GM12878 (cell line): ENCODE measurements at regions not wholly inside any gene's neighbourhood (a gene's known extent, or its start where the extent isn't known, plus 50 kb on each side); places are given as distances from the start of the nearest gene placed in this dataset.

Experiments
- ATAC-seq: fragments of 200-7000 bp; cut with Tn5 transposase; 3 replicates; pipeline ENCODE4 v1.9.1; 2020; ENCODE audit warnings: mild to moderate bottlenecking, moderate library complexity
- BruUV-seq: library from RNA; stranded (reverse); fragments of 400-500 nt; replicated peaks from 2 replicates; lab custom pipeline; 2021; lab: Mats Ljungman, UMichigan
- CTCF ChIA-PET: fragments of 300-600 bp; sonication (Branson Sonifier 250); formaldehyde crosslinking; extraction: SDS; loops from one replicate; lab custom pipeline; 2021; ENCODE audit warnings: inconsistent platforms; lab: Yijun Ruan, JAX
- POLR2A ChIA-PET: fragments of 350-600 bp; formaldehyde crosslinking; extraction: SDS; loops from one replicate; lab custom pipeline; 2021; ENCODE audit warnings: inconsistent platforms; lab: Charles Lee
- RAD21 ChIA-PET: fragments of 300-600 bp; sonication (Branson Sonifier 250); formaldehyde crosslinking; loops from one replicate; lab custom pipeline; 2023; ENCODE audit warnings: antibody characterized with exemption; ENCODE audit not compliant: unreplicated experiment; lab: Charles Lee
- SMC1A ChIA-PET: fragments of 300-600 bp; sonication (Branson Sonifier 250); formaldehyde crosslinking; loops from one replicate; lab custom pipeline; 2023; ENCODE audit not compliant: unreplicated experiment, uncharacterized antibody; lab: Charles Lee
- DNase-seq: peaks from one replicate; pipeline ENCODE4 v3.0.0-alpha.2; 2011; ENCODE audit warnings: low read depth, low spot score
- FAIRE-seq: peaks from 3 replicates; lab custom pipeline; 2011; peaks lifted over from hg19 to GRCh38; lab: Jason Lieb, UNC
- H2AFZ ChIP-seq: 2 replicates; pipeline ENCODE4 v1.6.0; 2011; ENCODE audit warnings: low read depth, low read length, control low read depth; ENCODE audit not compliant: control insufficient read depth
- H3K27ac ChIP-seq: 2 replicates; pipeline ENCODE4 v1.5.1; 2011; ENCODE audit warnings: control low read depth; ENCODE audit not compliant: control insufficient read depth, insufficient read depth
- H3K27me3 ChIP-seq, 2 experiments: replicated peaks in 1 of 2; 2 replicates each; pipeline versions ENCODE4 v1.6.0 to v1.6.1; 2011; ENCODE audit warnings: low read length in 1 of 2; ENCODE audit not compliant: control insufficient read depth in 2 of 2, insufficient read depth in 2 of 2
- H3K36me3 ChIP-seq, 2 experiments: 2 replicates each; pipeline ENCODE4 v1.5.1; 2011; ENCODE audit warnings: low read length in 1 of 2; ENCODE audit not compliant: control insufficient read depth in 2 of 2, insufficient read depth in 2 of 2
- H3K4me1 ChIP-seq: 2 replicates; pipeline ENCODE4 v1.6.1; 2011; ENCODE audit warnings: mild to moderate bottlenecking, low read length, moderate library complexity, mixed read lengths; ENCODE audit not compliant: control insufficient read depth, insufficient read depth
- H3K4me2 ChIP-seq: 2 replicates; pipeline ENCODE4 v1.6.0; 2011; ENCODE audit warnings: control low read depth; ENCODE audit not compliant: control insufficient read depth, insufficient read depth
- H3K4me3 ChIP-seq: fragments of 200-600 bp; sonication (generic); 2 replicates; pipeline ENCODE4 v1.5.1; 2016
- H3K79me2 ChIP-seq: 2 replicates; pipeline ENCODE4 v1.6.0; 2011; ENCODE audit warnings: low read length; ENCODE audit not compliant: control insufficient read depth, insufficient read depth
- H3K9ac ChIP-seq: 2 replicates; pipeline ENCODE4 v1.8.0; 2011; ENCODE audit warnings: low read length, control low read depth, mixed read lengths; ENCODE audit not compliant: control insufficient read depth, insufficient read depth
- H3K9me3 ChIP-seq: replicated peaks from 3 replicates; pipeline ENCODE4 v1.5.1; 2011; ENCODE audit warnings: mild to moderate bottlenecking, low read length; ENCODE audit not compliant: control insufficient read depth, insufficient read depth
- H4K20me1 ChIP-seq: 2 replicates; pipeline ENCODE4 v1.6.0; 2011; ENCODE audit not compliant: control insufficient read depth, insufficient read depth
- CUX1 ChIP-seq: IDR thresholded peaks from 2 replicates; pipeline ENCODE4 v1.6.1; 2012; ENCODE audit warnings: improper control_type of control experiment, low read depth, low read length; ENCODE audit not compliant: insufficient replicate concordance
- IRF3 ChIP-seq: fragments of 450-650 bp; IDR thresholded peaks from 2 replicates; pipeline ENCODE4 v1.6.1; 2014; ENCODE audit warnings: mild to moderate bottlenecking
- JUNB ChIP-seq: IDR thresholded peaks from 2 replicates; pipeline ENCODE4 v1.6.1; 2016; ENCODE audit warnings: antibody characterized with exemption, mild to moderate bottlenecking
- JUND ChIP-seq: IDR thresholded peaks from 2 replicates; pipeline ENCODE4 v1.6.1; 2012; ENCODE audit warnings: low read depth, mild to moderate bottlenecking, low read length, improper control_type of control experiment, moderate library complexity
- NFIC ChIP-seq: IDR thresholded peaks from 2 replicates; pipeline ENCODE4 v1.6.1; 2012; ENCODE audit warnings: low read depth, mild to moderate bottlenecking, inconsistent platforms, low read length, moderate library complexity
- NRF1 ChIP-seq: conservative IDR thresholded peaks from 2 replicates; pipeline ENCODE4 v1.6.1; 2011; ENCODE audit warnings: mild to moderate bottlenecking, low read depth, low read length, improper control_type of control experiment
- SIN3A ChIP-seq: IDR thresholded peaks from 2 replicates; pipeline ENCODE4 v1.6.1; 2012; ENCODE audit warnings: low read depth, low read length, improper control_type of control experiment
- ZBTB33 ChIP-seq: fragments of 450-650 bp; IDR thresholded peaks from 2 replicates; pipeline ENCODE4 v1.6.1; 2017; ENCODE audit warnings: mild to moderate bottlenecking
- WGBS: methylation state at CpG from one replicate; pipeline ENCODE4 v1.1.6; 2016; ENCODE audit warnings: low lambda C conversion rate; ENCODE audit not compliant: insufficient replicate concordance, insufficient coverage; ENCODE audit errors: missing lambda C conversion rate; 5-methylcytosine and 5-hydroxymethylcytosine counted together
- in situ Hi-C: fragments of 300-500 bp; cut with MboI; formaldehyde crosslinking; loops from 9 replicates; pipeline ENCODE4 v1.14.3; 2018; ENCODE audit warnings: mixed read lengths
- intact Hi-C: fragments of 100-400 bp; cut with micrococcal nuclease; formaldehyde crosslinking; loops from one replicate; pipeline ENCODE4 v1.14.2; 2022; ENCODE audit not compliant: unreplicated experiment

GRCh38 chr6:143596866-143597265 is 80.9 kb upstream of the PHACTR2 start:
- ChIA-PET SMC1A (no interaction called here), CTCF (interaction anchor here (1.0 to 1.2 kb wide), 2 partner anchors 21 to 29 kb away, joined by 3 read pairs; no protein-coding TSS in a partner anchor), POLR2A (no interaction called here), RAD21 (no interaction called here)
- DNase-seq (no peak), ATAC-seq (no peak), FAIRE-seq (no peak)
- H3K36me3 ChIP-seq, result no peaks in the 10 kb centered on the region
- H3K4me1 ChIP-seq, result no peaks in the 10 kb centered on the region
- no peak overlapping the region for H2AFZ ChIP-seq
- no peak overlapping the region for H3K4me2 ChIP-seq
- WGBS, result 19% methylated on average over 4 of the region's 4 CpGs
- H3K27me3 ChIP-seq, result no peaks in the 10 kb centered on the region
- no peak overlapping the region for H3K9ac ChIP-seq
- TF ChIP-seq CUX1 (no peak), JUNB (no peak), JUND (no peak), NFIC (no peak), NRF1 (no peak), SIN3A (no peak), IRF3 (no peak), ZBTB33 (no peak)
- H3K9me3 ChIP-seq, result no peaks in the 10 kb centered on the region
- intact Hi-C loops, result no loop called here
- no TSS peak for BruUV-seq
- no peak overlapping the region for H3K4me3 ChIP-seq
- H3K79me2 ChIP-seq, result no peaks in the 10 kb centered on the region
- no peaks in the 10 kb centered on the region for H4K20me1 ChIP-seq
- no peak overlapping the region for H3K27ac ChIP-seq
- in situ Hi-C loops, result no loop called here
